ENCODE measurements at regions not wholly inside any gene's neighbourhood (a gene's known extent, or its start where the extent isn't known, plus 50 kb on each side); places are given as distances from the start of the nearest gene placed in this dataset.
"Not testable (repeated sequence)": the region's sequence is repeated elsewhere in the genome, so short reads cannot be mapped to it uniquely, and the experiment has no call there.

- DNase-seq: no peak
Observed at GRCh38 chr5:10126900-10127299, 122.8 kb downstream of the ATPSCKMT start.

- no peak for DNase-seq
Observed at GRCh38 chr5:10125116-10125515, 124.6 kb downstream of the ATPSCKMT start.

GRCh38 chr5:10124287-10124686, 125.4 kb downstream of the ATPSCKMT start:
- no peak for DNase-seq

GRCh38 chr5:10123254-10123989, 126.3 kb downstream of the ATPSCKMT start:
- no peak for DNase-seq

- DNase-seq: no peak
Observed at GRCh38 chr5:10122076-10122726, 127.5 kb downstream of the ATPSCKMT start.

- no peak for DNase-seq
Observed at GRCh38 chr5:10120934-10121333, 128.8 kb downstream of the ATPSCKMT start.

GRCh38 chr5:10118150-10118549, 131.5 kb downstream of the ATPSCKMT start:
- no peak for DNase-seq

GRCh38 chr5:10116594-10116993, 133.1 kb downstream of the ATPSCKMT start:
- no peak for DNase-seq

- DNase-seq: no peak
Observed at GRCh38 chr5:10115669-10116068, 134.0 kb downstream of the ATPSCKMT start.

- no peak for DNase-seq
Observed at GRCh38 chr5:10111571-10111970, 138.1 kb downstream of the ATPSCKMT start.

GRCh38 chr5:10110228-10110627, 139.5 kb downstream of the ATPSCKMT start:
- no peak for DNase-seq

GRCh38 chr5:10109299-10109698, 140.4 kb downstream of the ATPSCKMT start:
- no peak for DNase-seq

- DNase-seq: no peak
Observed at GRCh38 chr5:10106806-10107205, 142.9 kb downstream of the ATPSCKMT start.

- DNase-seq: no peak
Observed at GRCh38 chr5:10106285-10106684, 143.4 kb downstream of the ATPSCKMT start.

GRCh38 chr5:10102706-10103497, 146.8 kb downstream of the ATPSCKMT start:
- no peak for DNase-seq

- DNase-seq: not testable (repeated sequence)
Observed at GRCh38 chr5:10102235-10102634, 147.5 kb downstream of the ATPSCKMT start.

GRCh38 chr5:10099548-10099947, 150.1 kb downstream of the ATPSCKMT start:
- DNase-seq: no peak

GRCh38 chr5:10091701-10092100, 158.0 kb downstream of the ATPSCKMT start:
- DNase-seq: no peak

GRCh38 chr5:10090074-10090473, 159.6 kb downstream of the ATPSCKMT start:
- DNase-seq: no peak

GRCh38 chr5:10085185-10085584, 164.5 kb downstream of the ATPSCKMT start:
- DNase-seq: no peak

GRCh38 chr5:10081584-10081983, 168.1 kb downstream of the ATPSCKMT start:
- DNase-seq: no peak

GRCh38 chr5:10077791-10078545, 171.7 kb downstream of the ATPSCKMT start:
- no peak for DNase-seq
